ENCODE measurements at regions not wholly inside any gene's neighbourhood (a gene's known extent, or its start where the extent isn't known, plus 50 kb on each side); places are given as distances from the start of the nearest gene placed in this dataset.

DNA sequence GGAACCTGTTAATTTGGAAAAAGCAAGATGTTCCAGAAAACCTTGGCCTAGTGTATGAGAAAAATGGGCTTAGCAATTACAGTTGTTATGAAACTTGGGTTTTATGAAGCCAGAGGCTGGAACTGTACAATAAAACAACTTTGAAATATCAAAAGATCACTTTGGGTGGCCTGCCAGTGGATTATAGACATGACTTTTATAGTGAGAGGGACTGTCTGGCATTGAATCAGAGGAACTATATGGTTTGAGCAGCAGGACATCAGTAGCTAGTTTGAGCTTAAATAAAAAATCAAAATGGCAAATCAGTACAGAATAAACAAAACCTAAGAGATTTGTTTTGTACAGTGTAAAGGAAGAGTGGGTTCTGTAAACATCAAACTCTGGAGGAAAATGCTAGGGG is 115.0 kb upstream of the PTPRG start:
- no peak for DNase-seq
- Histone ChIP-seq H3K9me3 (ENCODE audit: severe bottlenecking) (no peaks in the 10 kb centered on the region), H3K36me3 (no peaks in the 10 kb centered on the region), H3K27ac (no peak overlapping the region), H3K27me3 (ENCODE audit: insufficient read depth, low read depth, severe bottlenecking) (no peaks in the 10 kb centered on the region), H3K4me3 (ENCODE audit: low read depth, low read length) (no peak overlapping the region)
- TF ChIP-seq, protein P1, sequence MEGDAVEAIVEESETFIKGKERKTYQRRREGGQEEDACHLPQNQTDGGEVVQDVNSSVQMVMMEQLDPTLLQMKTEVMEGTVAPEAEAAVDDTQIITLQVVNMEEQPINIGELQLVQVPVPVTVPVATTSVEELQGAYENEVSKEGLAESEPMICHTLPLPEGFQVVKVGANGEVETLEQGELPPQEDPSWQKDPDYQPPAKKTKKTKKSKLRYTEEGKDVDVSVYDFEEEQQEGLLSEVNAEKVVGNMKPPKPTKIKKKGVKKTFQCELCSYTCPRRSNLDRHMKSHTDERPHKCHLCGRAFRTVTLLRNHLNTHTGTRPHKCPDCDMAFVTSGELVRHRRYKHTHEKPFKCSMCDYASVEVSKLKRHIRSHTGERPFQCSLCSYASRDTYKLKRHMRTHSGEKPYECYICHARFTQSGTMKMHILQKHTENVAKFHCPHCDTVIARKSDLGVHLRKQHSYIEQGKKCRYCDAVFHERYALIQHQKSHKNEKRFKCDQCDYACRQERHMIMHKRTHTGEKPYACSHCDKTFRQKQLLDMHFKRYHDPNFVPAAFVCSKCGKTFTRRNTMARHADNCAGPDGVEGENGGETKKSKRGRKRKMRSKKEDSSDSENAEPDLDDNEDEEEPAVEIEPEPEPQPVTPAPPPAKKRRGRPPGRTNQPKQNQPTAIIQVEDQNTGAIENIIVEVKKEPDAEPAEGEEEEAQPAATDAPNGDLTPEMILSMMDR (IDR thresholded peaks at IDR 0.05; ENCODE audit: low read depth, low read length), result no peak

DNA sequence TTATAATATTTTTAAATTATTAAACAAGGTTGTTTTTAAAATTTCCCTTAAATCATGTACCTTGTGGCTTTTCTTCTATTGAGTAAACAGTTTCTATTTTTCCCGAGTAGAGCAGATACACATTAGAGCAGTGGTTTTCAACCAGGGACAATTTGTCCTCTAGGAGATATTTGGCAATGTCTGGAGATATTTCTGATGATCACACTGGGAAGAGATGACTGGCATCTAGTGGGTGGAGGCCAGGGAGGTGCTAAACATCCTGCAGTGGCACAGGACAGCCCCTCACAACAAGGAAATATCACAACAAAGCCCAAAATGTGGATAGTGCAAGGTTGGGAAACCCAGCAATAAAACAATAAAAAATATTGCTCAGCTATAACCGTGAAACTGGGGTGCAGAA is 113.0 kb upstream of the PTPRG start:
- H3K4me3 ChIP-seq (ENCODE audit: low read depth, low read length), result no peak overlapping the region
- TF ChIP-seq, protein P1 (IDR thresholded peaks at IDR 0.05; ENCODE audit: low read depth, low read length), result no peak
- no peak overlapping the region for H3K27ac ChIP-seq
- no peaks in the 10 kb centered on the region for H3K9me3 ChIP-seq (ENCODE audit: severe bottlenecking)
- no peak for DNase-seq
- H3K27me3 ChIP-seq (ENCODE audit: insufficient read depth, low read depth, severe bottlenecking), result no peaks in the 10 kb centered on the region
- H3K36me3 ChIP-seq, result no peaks in the 10 kb centered on the region

DNA sequence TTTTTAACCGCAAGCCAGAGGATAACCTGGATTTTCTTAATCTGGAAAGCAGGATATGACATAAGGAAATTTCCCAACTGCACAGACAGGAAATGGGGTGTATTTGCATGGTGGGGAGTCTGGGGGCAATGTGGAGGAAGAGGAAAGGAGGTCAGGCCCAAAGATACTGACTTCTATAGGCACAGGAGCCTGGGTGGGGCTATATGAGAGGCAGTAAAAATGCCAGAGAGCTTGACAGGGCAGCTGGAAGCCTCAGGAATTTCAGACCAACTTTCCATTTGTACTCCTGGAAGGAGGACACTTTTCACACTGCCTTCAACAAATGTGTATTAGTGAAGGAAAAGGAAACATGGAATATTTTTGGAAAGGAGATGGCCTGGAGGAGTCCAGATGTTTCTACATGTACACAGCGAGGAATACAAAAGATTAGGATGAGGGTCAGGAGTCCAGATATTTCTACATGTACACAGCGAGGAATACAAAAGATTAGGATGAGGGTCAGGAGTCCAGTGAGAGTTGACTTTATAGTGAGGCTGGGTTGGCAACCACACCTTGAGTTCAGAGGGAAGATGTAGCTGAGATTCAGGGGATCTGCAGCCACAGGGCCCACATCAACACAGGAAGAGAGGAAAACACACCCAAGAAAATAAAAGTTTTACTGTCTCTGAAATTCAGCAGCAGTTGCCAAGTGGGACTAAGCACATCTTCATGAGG is 111.9 kb upstream of the PTPRG start:
- Histone ChIP-seq H3K36me3 (no peaks in the 10 kb centered on the region), H3K27ac (no peak overlapping the region), H3K4me3 (ENCODE audit: low read depth, low read length) (no peak overlapping the region), H3K27me3 (ENCODE audit: insufficient read depth, low read depth, severe bottlenecking) (no peaks in the 10 kb centered on the region), H3K9me3 (ENCODE audit: severe bottlenecking) (no peaks in the 10 kb centered on the region)
- DNase-seq, result no peak
- TF ChIP-seq, protein P1 (IDR thresholded peaks at IDR 0.05; ENCODE audit: low read depth, low read length), result no peak

DNA sequence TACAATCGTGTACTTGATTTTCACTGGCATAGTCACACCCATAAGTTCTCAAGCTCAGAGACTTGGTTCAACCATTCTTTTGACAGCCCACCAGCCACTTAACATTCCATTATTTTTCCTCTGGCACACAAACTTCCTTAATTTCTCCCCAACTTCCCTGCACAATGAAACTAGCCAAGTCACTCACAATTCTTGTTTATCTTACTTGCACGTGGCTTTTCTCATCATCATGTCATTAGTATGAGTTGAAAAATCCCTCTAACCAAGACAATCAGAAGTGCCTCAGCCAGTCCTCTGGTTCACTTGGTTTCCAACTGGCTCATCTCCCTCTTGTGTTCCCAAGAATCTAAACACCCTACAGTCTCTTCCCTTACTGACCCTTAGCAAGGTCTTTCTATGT is 110.5 kb upstream of the PTPRG start:
- DNase-seq, result no peak
- TF ChIP-seq, protein P1 (IDR thresholded peaks at IDR 0.05; ENCODE audit: low read depth, low read length), result no peak

DNA sequence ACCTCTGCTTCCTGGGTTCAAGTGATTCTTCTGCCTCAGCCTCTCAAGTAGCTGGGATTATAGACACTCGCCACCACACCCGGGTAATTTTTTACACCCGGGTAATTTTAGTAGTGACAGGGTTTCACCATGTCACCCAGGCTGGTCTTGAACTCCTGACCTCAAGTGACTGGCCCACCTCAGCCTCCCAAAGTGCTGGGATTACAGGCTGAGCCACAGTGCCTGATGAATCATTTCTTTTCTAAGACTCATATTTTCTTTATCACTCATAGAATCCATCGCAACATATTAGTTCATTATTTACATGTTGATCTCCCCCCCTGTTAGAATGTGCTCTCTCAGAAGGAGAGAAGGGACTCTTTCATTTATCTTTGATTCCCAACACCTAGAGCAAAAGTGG is 109.5 kb upstream of the PTPRG start:
- TF ChIP-seq, protein P1 (IDR thresholded peaks at IDR 0.05; ENCODE audit: low read depth, low read length), result no peak
- Histone ChIP-seq H3K36me3 (no peaks in the 10 kb centered on the region), H3K9me3 (ENCODE audit: severe bottlenecking) (no peaks in the 10 kb centered on the region), H3K27me3 (ENCODE audit: insufficient read depth, low read depth, severe bottlenecking) (no peaks in the 10 kb centered on the region), H3K4me3 (ENCODE audit: low read depth, low read length) (no peak overlapping the region), H3K27ac (no peak overlapping the region)
- DNase-seq, result no peak

More for the DNA sequence above, 110.5 kb upstream of the PTPRG start:
- Histone ChIP-seq H3K36me3 (no peaks in the 10 kb centered on the region), H3K4me3 (ENCODE audit: low read depth, low read length) (no peak overlapping the region), H3K27me3 (ENCODE audit: insufficient read depth, low read depth, severe bottlenecking) (no peaks in the 10 kb centered on the region), H3K9me3 (ENCODE audit: severe bottlenecking) (no peaks in the 10 kb centered on the region), H3K27ac (no peak overlapping the region)

DNA sequence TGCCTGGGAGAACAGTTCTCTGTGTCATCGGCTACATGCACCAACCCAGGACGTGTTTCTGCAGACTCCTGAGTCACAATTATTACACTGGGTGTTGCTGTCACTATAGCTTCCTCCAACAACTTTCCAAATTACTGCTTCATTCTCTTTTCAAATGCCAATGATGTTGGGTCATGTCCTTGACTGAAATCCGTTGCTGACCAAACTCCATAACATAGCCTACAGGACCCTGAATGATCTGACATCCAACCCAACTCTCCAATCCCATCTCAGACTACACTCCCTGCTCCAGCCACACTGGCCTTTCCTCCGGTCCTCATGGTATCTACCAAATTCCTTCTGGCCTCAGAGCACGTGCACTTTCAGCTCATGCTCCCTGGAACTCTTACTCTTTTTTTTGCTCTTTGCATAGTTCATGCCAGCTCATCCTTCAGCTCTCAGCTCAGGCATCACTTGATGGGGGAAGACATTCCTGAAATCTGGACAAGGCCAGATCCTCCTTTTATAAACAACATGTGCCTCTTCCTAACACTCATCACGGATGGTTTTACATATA is 108.8 kb upstream of the PTPRG start:
- H3K9me3 ChIP-seq (ENCODE audit: severe bottlenecking), result no peaks in the 10 kb centered on the region
- H3K36me3 ChIP-seq, result no peaks in the 10 kb centered on the region
- TF ChIP-seq, protein P1 (IDR thresholded peaks at IDR 0.05; ENCODE audit: low read depth, low read length), result no peak
- no peaks in the 10 kb centered on the region for H3K27me3 ChIP-seq (ENCODE audit: insufficient read depth, low read depth, severe bottlenecking)
- no peak for DNase-seq
- H3K4me3 ChIP-seq (ENCODE audit: low read depth, low read length), result no peak overlapping the region
- H3K27ac ChIP-seq, result no peak overlapping the region

All from WERI-Rb-1 (cell line).